ENCODE measurements at regions not wholly inside any gene's neighbourhood (a gene's known extent, or its start where the extent isn't known, plus 50 kb on each side); places are given as distances from the start of the nearest gene placed in this dataset.
"Not testable (repeated sequence)": the region's sequence is repeated elsewhere in the genome, so short reads cannot be mapped to it uniquely, and the experiment has no call there.

DNA sequence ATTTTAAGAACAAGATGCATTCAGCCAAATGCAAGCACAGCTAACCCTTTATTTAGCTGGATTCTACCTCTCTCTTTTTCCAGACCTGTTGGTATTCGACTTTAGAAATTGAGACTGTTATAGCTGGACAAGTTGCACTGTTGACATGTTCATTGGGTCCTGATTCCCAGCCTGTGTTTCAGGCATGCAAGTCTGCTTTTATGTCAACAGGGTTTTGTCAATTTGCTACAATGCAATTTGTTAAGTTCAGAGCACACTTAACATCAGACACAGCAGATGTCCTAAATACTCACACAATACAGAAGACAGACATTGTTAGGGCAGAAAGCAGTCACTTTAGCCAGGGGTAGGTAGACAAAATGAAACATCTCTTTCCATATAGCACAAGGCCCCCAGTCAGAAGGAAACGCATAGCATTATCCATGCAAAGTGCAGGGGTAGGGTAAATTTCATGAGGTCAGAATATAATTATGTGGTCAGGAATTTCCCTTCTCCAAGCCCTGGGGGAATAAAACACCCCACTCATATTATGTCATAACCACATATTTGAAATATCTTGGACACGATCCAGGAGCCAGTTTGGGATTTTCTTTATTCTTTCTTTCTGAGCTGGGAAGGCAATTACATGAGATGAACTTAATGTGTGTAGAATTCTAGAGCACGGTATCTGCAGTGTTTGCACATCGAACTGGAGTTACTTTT, 504.1 kb downstream of the NTRK3 start:
- no peak for DNase-seq (ENCODE audit: low read depth in 3 of 3)

DNA sequence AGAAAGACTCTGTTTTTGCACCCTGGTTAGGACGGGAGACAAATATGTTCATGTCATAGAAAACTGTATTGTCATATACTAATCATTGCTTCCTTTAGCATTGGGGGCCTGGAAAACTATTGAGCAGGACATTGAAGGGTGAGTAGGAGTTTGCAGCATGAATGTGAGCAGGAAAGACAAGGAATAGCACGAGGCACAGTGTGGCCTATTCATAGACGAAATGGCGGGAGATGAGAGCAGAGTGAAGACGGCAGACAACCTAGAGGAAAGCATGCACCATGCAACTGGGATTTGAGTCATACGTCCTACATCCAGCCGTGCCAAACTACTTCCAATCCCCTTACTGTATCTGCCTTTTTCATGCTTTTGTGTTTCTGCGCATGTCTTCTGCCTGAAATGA, 508.1 kb downstream of the NTRK3 start:
- DNase-seq (ENCODE audit: low read depth in 3 of 3), result no peak

DNA sequence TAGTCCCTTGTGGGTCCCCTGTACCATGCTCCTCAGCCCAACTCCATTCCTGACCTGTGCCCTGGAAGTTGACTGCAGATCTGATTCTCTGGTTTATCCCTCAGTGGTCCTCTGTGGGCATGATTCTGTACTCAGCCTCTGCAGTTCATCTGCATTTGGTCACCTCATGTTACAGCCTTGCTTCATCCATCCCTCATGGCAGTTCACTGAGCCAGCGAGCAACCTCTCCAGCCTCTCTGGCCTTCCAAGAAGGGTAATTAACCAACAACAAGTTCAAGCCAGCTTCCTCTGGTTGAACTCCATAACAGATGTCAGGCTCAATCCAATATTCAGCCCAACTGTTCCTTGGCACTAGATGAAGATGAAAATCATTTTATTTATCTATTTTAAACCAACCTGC, 509.5 kb downstream of the NTRK3 start:
- no peak for DNase-seq (ENCODE audit: low read depth in 3 of 3)

DNA sequence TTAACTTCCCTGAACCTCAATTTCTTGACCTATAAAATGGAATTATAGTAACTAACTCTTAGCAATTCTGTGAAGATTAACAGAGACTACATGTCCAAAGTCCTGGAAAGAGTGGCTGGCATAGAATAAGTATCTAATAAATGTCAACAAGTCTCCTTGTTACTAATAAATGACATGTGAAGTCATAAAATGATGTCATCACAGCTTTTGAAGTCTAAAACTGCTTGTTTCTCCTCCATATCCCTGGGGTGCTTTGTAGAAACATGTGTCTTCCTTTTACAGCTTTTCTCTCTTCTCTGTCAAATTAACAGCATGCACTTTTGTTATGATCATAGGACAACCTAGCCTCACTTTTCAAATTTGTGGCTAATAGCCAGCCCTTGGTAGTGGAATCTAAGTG, 510.2 kb downstream of the NTRK3 start:
- DNase-seq (ENCODE audit: low read depth in 3 of 3), result no peak

DNA sequence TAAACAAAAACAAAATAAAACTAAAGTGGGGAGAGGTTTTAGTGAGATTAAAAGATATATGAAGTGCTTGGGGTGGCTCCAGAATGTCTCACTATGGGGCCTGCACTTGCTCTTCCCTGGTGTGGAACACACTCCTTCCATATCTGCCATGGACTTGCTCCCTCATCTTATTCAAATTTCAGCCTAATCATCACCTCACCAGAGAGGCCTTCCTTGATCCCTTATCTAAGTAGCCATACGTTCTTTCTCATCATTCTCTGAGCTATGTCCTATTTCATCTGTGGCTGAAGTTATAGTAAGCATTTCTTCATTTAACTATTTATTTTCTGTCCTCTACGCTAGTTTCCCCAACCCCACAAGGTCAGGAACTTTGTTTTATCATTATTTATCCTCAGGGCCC, 511.7 kb downstream of the NTRK3 start:
- DNase-seq (ENCODE audit: low read depth in 3 of 3), result no peak

DNA sequence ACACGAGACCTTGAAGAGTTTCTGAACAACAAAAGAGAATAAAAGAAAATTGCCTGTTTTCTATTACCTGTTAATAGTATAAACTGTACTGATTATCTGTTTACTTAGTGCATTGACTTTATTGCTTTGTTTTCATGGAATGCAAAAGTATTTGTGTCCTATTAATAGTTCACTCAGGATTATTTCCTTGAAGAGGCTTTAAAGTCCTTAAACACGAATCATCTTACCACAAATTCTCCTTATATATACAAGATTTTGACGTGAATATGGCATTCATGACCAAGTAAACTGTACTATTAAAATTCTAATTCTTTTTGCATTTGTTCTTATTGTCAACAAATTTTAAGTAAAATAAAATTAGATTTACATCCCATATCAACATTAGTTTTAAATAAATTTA, 513.0 kb downstream of the NTRK3 start:
- DNase-seq (ENCODE audit: low read depth in 3 of 3), result no peak

DNA sequence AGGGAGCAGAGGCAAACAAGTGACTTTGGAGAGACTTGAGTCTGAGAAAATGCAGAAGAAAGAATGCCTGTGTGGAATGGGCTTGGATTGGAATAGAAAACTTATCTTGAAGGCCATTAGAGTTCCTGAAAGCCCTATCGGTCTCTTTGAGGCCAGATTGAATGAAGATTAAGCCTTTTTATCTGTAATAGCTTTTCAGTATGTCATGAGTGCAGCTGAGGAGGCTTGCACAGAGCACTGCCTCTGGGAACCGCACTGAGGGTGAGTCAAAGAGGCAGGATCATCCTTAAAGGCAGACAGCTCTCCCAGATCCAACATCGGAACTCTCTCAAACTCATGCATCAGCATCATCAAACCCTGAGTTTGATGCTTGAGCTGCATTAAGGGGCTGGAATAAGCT, 515.2 kb downstream of the NTRK3 start:
- no peak for DNase-seq (ENCODE audit: low read depth in 3 of 3)

DNA sequence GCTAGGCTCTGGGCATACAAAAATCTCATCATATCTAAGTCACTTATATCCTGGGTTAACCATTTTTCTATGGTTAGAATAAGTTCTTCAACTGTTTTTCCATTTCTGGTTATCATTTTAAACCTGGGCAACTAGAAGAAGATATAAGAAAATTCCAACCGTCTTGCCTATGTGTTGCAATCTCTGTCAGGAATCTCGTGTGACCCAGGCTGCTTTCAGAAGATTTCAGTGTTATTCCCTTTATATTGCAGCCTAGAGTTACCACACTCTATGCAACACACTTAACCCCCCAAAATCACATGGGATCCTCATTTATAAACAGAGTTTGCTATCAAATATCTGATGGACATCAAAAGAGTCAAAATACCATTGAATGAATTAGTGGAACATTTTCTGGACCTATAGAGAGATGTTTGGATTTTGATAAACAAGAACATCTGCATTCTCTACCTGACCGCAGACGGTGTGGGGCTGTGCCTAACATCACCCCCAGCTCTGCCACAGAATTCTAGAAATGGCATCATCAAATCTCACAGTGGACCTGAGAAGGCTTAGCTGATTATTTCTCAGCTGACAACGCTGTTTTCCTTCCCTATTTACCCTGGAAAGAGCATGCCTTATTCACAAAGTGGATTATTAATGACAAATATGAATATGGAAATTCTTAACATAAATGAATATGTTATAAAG, 515.7 kb downstream of the NTRK3 start:
- no peak for DNase-seq (ENCODE audit: low read depth in 3 of 3)

DNA sequence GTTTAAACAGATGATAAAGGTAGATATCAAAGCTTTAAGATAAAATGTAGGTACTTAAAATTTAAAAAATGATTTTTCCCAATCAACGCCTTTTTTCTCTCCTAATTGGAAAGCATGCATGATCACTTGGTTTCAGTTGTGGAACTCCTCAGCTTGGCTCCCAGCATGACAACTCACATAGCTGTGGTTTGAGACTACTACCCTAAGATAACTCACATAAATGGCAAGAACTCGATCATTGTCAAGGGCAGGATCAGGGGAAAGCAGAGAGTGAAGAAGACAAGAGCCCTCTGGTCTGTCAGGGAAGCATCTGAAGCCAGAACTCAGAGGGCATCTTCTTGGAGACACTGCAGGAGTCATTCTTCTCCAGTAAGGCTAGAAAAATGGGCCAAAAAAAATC, 516.7 kb downstream of the NTRK3 start:
- DNase-seq (ENCODE audit: low read depth in 3 of 3), result no peak

DNA sequence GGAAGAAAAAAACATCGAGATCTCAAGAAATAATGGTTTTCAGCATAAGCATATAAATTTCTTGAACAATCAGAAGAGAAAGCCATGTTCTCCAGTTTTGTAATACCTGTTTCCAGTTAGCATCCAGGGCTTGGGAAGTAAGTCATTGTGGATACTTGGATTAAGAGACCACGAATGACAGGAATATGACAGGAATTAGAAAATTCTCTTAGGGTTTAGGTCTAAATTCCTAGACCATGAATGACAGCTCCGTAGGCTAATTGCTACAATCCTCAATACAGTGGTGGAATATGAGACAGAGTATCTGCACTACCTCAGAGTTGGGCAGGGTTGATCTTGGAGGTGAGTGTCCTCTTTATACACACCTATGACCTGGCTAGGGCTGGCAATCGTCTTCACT, 517.5 kb downstream of the NTRK3 start:
- DNase-seq (ENCODE audit: low read depth in 3 of 3), result no peak

DNA sequence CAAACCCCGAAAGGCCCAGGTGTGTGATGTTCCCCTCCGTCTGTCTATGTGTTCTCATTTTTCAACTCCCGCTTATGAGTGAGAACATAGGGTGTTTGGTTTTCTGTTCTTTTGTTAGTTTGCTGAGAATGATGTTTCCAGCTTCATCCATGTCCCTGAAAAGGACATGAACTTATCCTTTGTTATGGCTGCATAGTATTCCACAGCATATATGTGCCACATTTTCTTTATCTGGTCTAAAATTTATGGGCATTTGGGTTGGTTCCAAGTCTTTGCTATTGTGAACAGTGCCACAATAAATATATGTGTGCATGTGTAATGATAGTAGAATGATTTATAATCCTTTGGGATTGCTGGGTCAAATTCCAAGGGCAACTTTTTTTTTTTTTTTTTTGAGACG, 519.1 kb downstream of the NTRK3 start:
- DNase-seq (ENCODE audit: low read depth in 3 of 3), result not testable (repeated sequence)

DNA sequence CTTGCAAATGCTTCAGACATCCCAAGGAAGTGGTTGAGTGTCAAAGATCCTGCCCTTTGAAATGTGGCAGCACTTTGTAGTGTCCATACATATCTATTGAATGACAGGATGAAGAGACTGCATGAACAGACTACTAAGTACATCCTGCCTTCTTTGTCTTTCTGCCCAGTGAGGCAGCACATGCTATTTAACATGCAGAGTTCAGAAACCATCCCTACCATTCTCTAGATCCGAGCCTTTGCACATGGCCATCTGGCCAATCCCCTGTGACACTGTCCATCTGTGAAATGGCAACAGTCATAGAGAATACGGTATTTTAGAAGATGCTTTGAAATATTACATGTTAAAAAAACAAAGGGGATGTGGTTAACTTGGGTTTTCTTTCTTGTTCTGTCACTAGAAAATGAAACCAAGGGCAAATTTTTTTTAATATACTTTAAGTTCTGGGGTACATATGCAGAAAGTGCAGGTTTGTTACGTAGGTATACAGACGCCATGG, 519.6 kb downstream of the NTRK3 start:
- no peak for DNase-seq (ENCODE audit: low read depth in 3 of 3)

DNA sequence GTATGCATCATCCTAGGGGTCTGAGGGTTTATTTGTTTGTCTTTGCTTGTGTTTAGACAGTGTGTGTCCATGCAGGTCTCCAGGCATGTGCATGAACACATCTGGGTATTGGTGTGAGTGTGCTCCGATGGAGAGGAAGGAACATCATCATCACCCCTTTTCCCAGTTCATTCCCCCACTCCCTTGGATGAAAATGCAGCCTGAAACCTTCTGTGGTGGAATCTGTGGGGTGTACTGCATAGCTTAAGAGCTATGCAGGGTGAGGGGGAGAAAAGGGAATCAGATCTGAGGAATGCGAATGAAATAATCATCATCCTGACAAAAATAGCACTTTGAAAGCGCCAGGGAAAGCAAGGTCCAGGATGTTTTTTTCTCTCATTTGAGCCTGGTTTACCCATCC, 520.1 kb downstream of the NTRK3 start:
- DNase-seq (ENCODE audit: low read depth in 3 of 3), result no peak

DNA sequence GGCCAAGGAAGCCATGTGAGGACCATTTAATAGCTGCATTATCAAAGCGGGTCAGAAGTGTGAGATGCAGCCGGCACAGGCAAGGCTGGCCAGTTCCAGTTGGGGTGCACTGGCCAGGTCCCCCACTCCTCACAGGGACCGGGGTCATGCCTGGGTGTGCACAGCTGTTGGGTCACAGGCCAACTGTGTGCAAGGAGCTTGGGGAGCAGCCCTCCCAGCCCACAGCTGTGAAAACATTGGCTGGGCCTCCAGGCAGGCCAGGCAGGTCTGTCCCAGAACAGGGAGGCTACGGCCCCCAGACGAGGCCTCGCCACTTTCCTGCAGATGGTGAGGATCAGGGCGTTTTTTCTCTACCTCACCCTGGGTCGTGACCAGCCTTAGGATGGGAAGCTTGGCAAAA, 521.0 kb downstream of the NTRK3 start:
- DNase-seq (ENCODE audit: low read depth in 3 of 3), result no peak

DNA sequence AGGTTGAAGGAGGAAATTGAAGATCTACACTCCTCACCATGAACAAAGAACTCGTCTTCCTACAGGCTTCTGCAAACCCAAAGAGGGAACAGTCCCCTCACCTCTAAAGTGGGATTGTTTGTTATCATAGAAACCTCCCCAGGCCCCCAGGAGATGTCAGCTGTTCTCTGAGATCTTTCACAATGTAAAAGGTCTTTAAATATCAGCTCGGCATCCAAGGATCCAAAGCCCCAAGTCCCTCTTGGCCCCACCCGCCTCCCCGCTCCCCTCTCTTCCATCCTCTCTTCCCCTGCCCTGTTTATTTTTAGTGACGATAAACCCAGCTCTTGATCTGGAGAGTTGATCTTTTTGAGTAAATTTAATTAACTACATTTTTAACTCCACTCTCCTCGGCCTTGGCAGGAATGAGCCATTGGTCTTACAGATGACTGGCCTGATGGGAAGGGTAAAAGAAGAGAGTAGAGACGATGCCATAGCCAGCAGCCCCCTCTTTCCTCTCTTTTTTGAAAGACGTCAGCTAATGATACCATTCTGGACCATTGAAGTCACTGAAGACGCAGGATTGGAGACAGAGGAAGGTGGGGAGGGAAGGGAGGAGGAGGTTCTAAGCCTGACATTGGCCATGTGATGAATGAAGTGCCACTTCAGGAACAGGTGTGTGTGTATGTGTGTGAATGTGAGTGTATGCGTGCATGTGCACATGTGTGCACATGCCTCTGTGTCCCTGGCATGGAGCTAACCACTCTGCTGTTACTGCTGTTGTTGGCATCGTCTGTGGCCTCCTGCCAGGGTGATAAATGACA, 521.8 kb downstream of the NTRK3 start:
- DNase-seq (ENCODE audit: low read depth in 3 of 3), result no peak

DNA sequence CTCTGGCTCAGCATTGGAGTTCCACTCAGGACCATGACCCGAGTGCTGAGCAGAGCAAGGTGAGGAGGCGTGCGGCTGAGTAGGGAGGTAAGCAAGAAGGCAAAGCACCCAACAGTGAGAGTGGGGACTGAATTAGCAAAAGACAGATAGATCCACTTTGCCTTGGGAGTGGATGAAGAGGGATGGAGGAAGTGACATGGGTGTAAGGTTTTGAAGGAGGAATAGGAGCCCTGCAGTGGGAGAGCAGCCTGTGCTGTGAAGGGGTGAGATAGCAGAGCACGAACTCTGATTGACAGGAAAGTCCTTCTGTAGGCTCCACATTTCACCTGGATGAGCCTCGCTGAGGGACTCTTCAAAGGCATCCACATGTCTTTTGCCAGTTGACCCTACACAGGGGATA, 522.6 kb downstream of the NTRK3 start:
- no peak for DNase-seq (ENCODE audit: low read depth in 3 of 3)

DNA sequence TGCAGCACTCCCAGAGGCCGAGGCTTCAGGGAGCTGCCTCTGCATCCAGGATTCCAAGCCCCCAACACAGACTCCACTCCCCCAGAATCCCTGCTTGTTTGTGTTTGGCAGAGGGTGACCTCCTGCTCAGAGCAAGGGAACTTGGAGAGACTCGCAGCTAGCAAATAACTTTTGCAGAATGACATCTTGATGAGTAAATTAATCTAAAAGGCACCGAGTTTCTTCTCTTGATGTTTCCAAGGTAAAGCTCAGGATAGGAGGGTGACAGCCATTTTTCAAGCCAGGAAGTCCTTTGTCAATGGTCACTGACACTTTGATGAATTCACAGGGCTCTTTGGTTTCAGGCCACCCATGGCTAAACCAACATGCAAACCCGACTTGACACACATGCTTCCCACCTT, 523.0 kb downstream of the NTRK3 start:
- DNase-seq (ENCODE audit: low read depth in 3 of 3), result no peak

DNA sequence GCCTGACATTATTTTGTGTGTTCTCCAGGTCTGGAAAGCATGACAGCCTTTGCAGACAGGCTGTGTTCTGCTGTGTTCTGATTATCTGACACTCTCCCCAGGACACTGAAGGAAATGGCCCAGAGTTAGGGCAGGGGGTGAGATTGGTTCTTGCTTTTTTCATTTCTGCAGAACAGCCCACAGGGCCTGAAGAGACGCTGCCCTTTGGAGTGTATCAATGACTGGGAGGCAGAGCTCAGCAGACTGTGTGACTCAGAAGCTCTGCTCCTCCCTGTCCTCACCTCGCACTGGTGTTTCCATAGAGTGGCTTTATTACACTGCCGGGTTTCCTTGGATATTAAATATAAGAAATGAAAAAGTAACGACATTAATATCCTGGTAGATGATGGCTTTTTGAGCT, 523.6 kb downstream of the NTRK3 start:
- DNase-seq (ENCODE audit: low read depth in 3 of 3), result no peak

DNA sequence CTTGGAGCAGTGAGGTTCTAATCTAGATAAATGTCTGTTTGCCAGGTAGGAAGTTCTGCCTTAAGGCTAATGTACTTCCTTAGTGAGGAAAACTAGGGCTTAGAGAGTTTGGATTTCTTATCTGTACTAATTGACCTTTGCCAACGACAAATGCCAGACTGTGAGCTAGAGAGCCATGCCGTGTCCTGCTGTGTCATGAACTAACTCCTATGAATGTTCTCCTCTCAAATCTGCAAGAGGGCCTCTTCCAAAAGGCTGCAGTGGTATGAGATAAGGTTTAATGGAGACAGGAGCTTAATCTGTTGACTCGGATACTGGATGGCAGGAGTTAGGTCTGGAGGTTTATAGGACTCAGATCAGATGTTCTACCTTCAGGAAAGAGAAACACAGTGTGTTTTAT, 524.9 kb downstream of the NTRK3 start:
- no peak for DNase-seq (ENCODE audit: low read depth in 3 of 3)

DNA sequence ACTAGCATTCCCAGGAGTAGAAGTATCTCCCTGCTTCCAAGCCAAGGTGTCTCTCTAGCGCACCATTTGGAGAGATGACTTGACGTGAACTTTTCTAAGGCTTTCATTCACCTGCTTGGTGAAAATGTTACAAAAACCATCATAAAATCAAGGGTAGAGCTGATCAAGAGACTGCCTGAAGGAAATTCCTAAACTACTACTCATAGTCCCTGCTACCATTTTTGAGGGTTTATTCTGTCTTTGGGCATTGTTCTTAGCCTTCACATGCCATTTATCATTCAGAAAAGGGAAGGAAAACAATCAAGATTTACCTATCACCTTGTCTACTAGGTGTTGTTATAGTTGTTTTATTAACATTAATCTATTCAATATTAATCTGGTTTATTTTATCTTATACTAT, 525.8 kb downstream of the NTRK3 start:
- no peak for DNase-seq (ENCODE audit: low read depth in 3 of 3)

DNA sequence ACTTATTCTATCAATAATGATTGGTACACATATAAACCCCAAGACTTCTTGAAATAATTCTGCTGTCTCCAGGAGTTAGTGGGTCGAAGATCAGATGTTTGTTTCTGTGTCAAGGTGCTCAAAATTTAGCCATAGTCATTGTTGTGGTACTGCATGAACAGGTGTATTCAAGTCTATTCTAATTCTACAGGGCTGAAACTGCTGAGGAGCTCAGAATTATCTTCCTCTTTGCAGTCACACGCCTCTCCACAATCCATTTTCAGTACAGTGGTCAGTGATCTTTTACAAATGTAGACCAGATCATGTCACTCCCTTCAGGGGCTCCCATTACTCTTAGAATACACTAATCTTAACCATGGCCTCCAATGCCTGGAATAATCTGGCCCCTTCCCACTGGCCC, 527.5 kb downstream of the NTRK3 start:
- DNase-seq (ENCODE audit: low read depth in 3 of 3), result no peak

DNA sequence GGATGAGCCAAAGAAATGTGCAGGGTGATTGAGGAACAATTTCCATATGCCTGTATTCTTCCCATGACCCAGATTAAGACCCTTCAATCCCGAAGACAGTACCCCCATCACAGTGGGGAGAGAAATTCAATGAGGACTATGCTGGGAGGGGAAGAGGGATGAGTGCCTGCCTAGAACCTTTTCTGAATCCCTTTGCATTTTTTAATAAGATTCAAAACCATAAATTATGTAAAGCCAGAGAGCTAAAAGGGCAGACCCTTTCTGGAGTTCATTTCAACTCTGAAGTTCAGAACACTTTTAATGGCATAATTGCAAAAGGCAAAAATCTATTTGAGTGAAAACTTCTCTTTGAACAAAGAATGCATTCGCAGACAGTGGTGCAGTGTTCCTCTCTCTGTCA, 529.5 kb downstream of the NTRK3 start:
- no peak for DNase-seq (ENCODE audit: low read depth in 3 of 3)

DNA sequence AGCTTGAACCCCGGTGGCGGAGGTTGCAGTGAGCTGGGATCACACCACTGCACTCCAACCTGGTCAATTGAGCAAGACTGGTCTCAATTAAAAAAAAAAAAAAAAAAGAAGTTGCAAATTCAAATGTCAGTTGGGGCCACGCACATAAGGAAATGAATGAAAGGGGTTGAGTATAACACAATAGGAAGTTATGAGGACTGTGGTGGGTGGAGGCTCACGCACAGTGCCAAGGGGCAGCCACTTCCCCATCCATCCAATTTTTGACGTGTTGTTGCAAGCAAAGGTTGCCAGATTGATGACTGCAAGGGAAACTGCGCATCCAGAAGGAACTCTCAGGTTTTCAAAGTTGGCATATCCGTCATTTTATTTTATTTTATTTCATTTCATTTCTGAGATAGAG, 532.2 kb downstream of the NTRK3 start:
- no peak for DNase-seq (ENCODE audit: low read depth in 3 of 3)

Measured in stimulated activated CD4-positive, alpha-beta T cell treated with anti-CD3 and anti-CD28 coated beads, TNF-alpha, amount 100 ng/mL, for 4 hours (primary cell).